Fibroblast of the aortic adventitia (primary cell): ENCODE measurements at regions not wholly inside any gene's neighbourhood (a gene's known extent, or its start where the extent isn't known, plus 50 kb on each side); places are given as distances from the start of the nearest gene placed in this dataset.

Source experiments
- DNase-seq: peaks from one replicate; pipeline ENCODE4 v3.0.0-alpha.2; 2010; ENCODE audit warnings: low read depth
- H3K4me3 ChIP-seq: 2 replicates; pipeline ENCODE4 v1.5.1; 2011; ENCODE audit warnings: low read depth, mild to moderate bottlenecking, control low read depth, low read length, moderate library complexity
- TF ChIP-seq, protein P1 (sequence below): IDR thresholded peaks from 2 replicates; pipeline ENCODE4 v1.5.1; 2011; ENCODE audit warnings: mild to moderate bottlenecking, low read length, control low read depth, inconsistent platforms; ENCODE audit not compliant: insufficient read depth

DNA sequence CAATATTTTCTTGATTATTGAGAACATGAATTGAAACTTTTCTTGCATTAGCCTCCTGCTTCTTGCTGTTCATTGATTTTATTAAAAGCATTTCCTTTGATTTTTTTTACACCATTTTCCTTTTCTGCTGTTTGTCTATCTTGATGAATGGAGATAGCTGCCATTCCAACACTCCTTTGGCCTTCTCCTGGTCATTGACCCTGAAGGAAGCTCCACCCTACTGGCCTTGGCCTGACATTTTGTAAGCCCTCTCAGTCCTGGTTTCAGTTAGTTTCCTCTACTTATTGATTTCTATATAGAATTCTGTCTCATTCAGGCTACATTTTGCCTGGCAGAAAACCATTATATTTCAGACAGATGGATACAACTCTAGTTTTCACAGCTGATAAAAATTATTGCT is 115.1 kb upstream of the DMRTA1 start:
- TF ChIP-seq, protein P1, sequence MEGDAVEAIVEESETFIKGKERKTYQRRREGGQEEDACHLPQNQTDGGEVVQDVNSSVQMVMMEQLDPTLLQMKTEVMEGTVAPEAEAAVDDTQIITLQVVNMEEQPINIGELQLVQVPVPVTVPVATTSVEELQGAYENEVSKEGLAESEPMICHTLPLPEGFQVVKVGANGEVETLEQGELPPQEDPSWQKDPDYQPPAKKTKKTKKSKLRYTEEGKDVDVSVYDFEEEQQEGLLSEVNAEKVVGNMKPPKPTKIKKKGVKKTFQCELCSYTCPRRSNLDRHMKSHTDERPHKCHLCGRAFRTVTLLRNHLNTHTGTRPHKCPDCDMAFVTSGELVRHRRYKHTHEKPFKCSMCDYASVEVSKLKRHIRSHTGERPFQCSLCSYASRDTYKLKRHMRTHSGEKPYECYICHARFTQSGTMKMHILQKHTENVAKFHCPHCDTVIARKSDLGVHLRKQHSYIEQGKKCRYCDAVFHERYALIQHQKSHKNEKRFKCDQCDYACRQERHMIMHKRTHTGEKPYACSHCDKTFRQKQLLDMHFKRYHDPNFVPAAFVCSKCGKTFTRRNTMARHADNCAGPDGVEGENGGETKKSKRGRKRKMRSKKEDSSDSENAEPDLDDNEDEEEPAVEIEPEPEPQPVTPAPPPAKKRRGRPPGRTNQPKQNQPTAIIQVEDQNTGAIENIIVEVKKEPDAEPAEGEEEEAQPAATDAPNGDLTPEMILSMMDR, result no peak
- DNase-seq, result no peak
- no peak overlapping the region for H3K4me3 ChIP-seq

DNA sequence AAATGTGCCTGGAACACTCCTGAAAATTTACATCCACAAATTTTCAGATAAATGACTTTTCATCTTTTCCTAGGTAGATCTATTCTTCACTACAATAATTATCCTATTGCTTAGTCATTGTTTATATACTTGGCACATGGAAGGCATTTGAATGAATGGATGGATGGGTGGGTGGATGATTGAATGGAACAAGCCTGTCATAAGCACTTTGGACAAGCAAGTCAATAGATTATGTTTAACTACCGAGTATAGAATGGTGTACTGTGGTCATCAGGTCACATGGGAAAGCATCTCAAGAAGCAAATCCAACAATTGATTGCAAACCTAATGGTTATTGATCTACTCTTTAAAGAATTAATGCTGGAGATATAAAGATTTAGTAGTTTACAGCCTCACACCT is 114.4 kb upstream of the DMRTA1 start:
- TF ChIP-seq, protein P1, result no peak
- no peak overlapping the region for H3K4me3 ChIP-seq
- DNase-seq, result no peak

DNA sequence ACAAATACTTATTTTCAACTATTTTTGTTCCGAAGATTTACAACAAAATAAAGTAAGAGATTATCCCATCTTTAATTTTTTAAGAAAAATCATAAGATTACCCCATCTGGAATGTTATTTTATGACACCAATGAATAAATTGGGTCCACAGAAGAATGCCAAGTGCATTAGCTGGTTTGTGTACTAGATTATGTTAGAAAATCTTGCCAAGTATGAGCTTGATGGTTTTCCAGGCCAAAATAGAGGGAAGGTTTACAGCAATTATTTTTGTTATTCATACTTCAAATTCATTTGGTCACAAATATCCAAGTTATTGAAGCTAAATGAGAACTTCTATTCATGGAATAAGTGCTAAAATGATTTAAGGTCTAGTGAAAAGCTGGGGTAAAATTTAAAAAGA is 109.4 kb upstream of the DMRTA1 start:
- DNase-seq, result no peak
- TF ChIP-seq, protein P1, result no peak
- no peak overlapping the region for H3K4me3 ChIP-seq

DNA sequence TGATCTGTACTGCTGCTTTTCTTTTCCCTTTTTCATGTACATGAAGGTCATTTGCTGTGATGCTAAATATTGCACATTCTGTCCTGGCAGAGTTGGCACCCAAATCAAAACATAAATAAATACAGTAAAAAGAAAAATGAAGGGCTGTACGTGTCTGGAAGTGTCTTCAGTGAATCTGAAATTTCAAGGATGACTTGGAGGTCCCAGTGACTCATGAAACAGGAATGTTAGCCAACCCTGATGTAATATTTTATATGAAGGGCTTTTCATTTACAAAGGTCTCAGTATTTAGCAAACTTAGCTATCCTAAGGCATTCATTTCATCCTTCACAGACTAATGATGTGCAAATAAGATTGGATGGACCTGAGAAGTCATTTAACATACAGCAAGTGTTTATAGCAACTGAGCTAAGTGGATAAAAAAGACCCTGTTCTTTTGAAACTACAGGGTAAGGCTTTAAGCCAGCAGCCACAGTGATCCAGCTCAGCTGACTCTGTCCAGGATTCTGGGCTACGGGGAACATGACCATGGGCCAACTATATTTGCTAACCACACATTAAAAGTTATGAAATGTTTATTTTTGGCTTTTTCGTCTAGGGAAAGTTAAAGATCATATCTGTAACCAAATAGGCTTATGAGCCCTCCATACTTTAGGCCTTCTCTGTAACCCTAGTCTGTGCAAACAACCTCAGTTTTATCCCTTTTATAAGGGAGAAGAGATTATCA is 104.0 kb upstream of the DMRTA1 start:
- H3K4me3 ChIP-seq, result no peak overlapping the region
- peak; percentile 55 for DNase-seq
- TF ChIP-seq, protein P1, result no peak

DNA sequence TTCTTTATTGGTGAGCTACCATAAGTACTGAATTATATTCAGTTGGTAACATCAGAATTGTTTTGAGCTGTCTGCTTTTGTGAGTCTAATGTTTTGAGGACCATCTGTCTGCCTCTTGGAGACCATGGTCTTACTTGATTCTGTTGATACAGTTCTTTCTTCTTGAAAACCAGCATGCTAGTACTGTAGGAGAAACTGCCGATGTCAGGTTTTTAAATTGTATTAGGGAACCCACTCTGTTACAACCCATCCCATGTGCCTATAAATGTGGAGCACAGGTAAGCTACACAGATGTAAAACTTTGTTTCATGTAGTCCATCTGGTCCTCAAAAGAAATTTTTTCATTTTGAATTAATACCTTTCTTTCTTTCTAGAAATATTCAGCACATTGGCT is 103.4 kb upstream of the DMRTA1 start:
- H3K4me3 ChIP-seq, result no peak overlapping the region
- TF ChIP-seq, protein P1, result no peak
- DNase-seq, result no peak

DNA sequence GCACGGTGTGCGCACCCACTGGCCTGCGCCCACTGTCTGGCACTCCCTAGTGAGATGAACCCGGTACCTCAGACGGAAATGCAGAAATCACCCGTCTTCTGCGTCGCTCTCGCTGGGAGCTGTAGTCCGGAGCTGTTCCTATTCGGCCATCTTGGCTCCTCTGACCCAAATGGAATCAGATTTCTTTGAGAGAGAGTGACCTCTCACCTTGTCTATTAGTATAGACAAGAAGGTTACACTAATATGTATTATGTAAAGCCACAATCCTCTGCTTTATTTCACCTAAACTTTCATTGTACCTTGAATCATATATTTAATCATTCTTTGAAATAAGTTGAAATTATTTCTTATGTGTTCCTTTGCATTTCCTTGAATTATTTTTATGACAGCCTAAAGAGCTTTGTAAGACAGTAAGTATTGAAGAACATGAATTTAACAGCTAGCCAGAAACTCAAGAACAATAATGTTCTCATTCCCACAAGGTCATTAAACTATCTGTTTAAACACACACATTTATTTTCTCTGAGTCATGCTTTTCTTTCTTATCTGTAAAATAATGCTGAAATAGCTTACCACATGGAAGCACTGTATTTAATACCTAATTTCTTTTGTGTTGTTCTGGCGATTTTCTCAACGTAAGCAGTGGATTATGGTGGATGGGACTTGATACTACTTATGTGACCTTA is 91.8 kb upstream of the DMRTA1 start:
- TF ChIP-seq, protein P1, result no peak
- H3K4me3 ChIP-seq, result no peak overlapping the region
- DNase-seq, result peak; percentile 1
